DMS153 treated with DMSO at 0.1 percent for 48 hours (cell line): ENCODE measurements at regions not wholly inside any gene's neighbourhood (a gene's known extent, or its start where the extent isn't known, plus 50 kb on each side); places are given as distances from the start of the nearest gene placed in this dataset.

Experiments
- DNase-seq: peaks from one replicate; lab custom pipeline; 2025; ENCODE audit not compliant: unreplicated experiment; lab: John Stamatoyannopoulos, UW

GRCh38 chr15:91711384-91712033, 142.0 kb upstream of the SLCO3A1 start:
- DNase-seq = no peak

DNA sequence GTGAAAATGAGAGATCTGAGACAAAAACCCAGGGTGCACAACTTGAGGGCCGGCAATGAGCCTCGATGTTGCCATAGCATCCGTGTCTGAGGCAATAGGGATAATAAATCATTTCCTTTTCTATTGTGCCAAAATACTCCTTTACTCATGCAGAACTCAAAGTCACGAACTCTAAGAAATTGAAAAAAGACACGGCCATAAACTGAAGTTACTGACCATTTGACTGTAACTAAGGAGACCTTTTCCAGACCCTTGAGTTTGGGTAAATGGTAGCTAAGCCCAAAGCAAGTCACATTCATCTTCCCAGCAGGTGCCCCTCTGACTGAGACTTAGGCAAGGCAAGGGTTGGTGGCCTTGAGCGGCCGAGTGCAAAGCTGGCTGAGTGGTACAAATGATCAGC, 141.2 kb upstream of the SLCO3A1 start:
- no peak for DNase-seq

GRCh38 chr15:91716536-91716935, 137.0 kb upstream of the SLCO3A1 start:
- DNase-seq = no peak

GRCh38 chr15:91717811-91718210, 135.7 kb upstream of the SLCO3A1 start:
- DNase-seq = no peak

GRCh38 chr15:91723959-91724358, 129.5 kb upstream of the SLCO3A1 start:
- DNase-seq = no peak

DNA sequence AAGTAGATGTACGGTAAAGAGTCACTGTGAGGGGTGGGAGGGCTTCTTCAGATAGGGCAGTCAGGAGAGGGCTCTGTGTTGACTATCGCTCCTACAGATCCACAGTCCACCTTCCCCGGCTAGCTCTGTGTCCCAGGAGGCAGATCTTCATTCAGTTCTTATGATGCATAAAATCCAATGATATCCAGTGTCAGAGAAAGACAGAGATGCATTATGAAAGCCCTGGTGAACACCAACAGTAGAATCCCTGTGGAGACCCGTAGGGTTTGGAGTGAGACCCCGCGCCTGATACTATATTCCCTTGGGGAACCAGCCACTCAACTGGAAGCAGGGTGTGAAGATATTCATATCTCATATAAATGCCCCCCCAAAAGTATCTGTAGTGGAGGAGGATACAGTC, 119.8 kb upstream of the SLCO3A1 start:
- DNase-seq = no peak

GRCh38 chr15:91737151-91737818, 116.2 kb upstream of the SLCO3A1 start:
- no peak for DNase-seq

DNA sequence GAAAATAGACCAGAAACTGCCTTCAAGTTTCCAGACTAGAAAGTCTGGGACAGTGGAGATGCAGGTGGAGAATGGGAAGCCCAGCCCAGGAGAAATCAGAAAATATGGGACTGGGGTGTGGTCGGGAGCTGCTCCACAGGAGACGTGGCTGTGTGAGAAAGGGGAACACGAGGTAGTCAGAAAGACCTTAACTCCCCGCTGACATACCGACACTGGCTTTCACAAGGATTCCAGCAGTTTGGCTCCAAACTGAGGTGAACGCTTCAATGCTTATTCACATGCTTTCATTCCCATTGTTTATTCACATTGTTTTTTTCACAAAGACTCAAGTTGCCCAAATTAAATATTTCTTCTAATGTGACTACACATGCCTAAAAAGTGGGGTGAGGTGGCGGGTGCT, 111.5 kb upstream of the SLCO3A1 start:
- DNase-seq = no peak

DNA sequence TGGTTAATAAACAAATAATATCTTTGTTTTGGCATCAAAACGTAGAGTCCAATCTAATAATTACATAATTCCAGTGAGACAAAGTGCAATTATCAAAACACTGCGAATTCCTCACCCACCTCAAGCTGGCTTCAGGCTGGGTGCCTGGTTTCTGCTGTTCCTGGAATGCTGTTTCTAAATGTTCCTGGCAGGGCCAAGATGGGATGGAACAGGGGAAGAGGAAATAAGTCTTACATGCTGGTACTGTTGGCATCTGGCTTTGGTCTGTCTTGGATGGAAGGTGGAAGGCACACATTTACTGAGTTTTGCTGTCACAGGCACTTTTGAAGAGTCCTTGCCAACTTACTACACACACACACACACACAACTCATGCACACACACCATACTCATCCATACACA, 101.9 kb upstream of the SLCO3A1 start:
- DNase-seq = no peak

DNA sequence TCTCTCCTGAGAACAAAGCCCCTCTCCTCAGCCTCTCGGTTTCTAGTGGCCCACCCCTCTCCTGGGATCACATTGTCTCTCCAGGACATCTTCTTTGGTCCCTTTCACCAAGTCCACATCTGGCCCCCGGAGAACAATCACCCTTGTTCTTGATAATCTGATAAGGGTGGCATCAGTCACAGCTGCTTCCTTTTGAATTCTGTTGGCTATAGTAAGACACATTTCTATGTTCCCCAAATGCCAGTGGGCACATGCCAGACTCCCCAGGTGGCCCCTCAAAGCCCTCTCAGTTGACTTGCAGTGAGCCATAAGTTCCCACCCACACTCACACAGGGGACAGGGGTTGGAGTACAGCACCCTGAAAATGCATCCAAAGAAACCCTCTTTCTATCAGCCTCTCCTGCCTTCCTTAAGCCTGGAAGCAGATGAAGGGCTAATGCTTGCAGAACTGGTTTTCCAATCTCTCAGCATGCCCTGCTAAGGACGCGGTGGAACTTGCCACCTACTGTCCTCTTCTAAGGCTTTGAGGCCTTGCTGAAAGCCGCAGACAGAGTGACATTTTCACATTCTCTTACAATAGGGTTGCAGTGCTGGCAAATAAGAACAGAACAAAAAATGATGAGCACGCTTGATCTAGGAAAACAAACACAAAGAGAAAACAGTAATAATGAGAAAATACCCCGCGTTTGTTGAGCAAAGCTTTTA, 101.3 kb upstream of the SLCO3A1 start:
- no peak for DNase-seq

DNA sequence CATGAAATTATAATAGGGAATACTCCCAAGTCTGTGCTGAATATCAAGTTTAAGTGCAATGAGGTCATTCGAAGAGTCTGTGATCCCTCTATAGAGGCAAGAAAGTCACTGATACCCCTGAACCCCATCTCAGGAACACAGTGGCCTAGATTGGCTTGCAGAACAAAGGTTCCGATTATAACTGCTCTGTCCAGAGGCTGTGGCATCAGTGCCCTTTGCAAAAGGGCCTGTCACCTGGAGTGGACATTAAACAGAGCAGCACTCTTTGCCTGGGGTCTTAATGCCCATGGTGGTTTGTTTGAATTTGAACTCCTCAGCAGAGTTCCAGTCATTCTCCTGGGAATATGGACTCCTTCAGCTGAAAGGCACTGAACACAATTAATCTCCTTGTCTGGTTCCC, 93.9 kb upstream of the SLCO3A1 start:
- no peak for DNase-seq

DNA sequence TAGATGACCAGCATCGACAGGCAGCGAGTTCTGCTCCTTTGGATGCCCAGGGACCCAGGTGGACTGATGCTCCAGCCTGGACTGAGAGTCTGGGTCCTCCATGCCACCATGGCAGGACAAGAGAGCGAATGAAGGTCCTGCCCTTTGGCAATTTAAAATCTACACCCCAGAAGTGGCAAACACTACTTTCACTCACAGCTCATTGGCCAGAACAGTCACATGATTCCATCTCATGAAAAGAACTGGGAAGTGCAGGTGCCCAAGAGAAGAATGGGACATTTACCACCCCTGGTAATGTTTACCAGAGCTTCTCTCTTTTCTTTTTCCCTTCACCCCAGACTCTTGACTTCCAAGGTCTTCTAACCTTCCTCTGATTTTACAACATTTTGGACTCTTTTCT, 87.8 kb upstream of the SLCO3A1 start:
- DNase-seq = no peak

DNA sequence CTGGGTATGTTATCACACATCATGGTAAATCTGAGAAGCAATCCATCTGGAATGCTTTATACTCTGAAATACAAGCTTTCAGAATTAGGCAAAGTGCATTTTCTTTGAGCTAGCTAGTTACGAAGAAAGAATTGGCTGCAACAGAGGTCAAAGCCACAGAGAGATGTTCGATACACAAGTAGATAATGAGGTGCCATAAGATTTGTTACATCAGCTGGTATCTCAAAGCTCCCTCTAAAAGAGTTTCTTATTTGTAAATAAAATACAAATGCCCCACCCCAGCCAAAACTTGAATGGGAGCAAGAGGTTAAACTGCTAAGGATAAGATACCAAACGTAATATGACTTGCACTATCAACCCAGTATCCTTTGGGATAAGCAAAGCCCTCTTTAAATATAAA, 84.0 kb upstream of the SLCO3A1 start:
- DNase-seq = no peak

DNA sequence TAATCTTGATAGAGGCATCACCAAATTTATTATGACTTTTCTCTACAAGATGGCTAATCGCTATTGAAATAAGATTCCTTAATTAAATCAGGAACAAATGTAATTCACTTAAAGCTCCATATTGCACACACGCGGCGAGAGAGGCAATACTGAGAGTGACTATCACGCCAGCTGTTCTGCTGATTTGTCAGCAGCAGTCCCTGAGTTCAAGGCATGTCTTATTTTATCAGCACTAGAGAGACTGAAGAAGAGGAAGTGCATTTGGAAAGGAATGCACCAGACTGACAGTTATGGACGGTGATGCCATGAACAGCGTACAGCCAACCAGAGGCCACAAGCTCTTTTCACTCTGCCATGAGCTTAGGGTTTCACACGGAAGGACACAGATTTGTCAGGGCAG, 83.6 kb upstream of the SLCO3A1 start:
- DNase-seq = no peak

DNA sequence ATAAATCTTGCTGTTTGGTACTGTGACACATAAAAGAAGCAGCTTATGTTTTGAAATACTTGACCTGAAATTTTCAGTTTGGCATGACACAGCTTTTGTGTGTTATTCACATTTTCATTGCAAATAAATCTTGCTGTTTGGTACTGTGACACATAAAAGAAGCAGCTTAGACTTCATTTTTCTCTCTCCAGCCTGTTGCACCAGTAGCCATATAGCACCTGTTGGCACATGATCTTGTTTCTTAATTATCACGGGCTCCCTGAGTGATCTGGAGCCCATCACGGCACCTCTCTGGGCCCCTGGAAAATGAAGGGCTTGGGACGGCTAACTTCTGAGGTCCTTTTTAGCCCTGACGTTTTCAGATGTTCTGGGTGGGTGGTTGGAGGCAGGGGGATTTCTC, 77.4 kb upstream of the SLCO3A1 start:
- no peak for DNase-seq

DNA sequence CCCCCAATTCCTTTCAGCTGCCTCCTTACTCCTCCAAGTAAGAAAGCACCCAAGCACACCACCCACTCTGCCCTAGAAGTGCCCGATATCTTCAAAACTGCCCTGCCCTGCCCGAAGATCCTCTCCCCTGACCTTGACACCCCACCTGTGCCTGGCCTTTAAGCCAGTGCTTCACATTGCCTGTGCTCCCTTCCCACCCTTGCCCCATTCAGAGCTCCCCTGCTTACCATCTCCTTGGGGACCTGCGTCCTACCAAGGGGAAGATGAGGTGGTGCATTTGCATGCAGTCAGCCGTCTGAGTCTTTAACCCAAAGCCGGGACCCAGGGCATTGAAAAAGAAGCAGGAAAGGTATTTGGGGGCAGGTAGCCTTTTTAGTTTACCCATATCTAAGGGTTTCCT, 73.5 kb upstream of the SLCO3A1 start:
- DNase-seq = no peak

- DNase-seq = no peak
Observed at GRCh38 chr15:91780387-91780786, 73.1 kb upstream of the SLCO3A1 start.

DNA sequence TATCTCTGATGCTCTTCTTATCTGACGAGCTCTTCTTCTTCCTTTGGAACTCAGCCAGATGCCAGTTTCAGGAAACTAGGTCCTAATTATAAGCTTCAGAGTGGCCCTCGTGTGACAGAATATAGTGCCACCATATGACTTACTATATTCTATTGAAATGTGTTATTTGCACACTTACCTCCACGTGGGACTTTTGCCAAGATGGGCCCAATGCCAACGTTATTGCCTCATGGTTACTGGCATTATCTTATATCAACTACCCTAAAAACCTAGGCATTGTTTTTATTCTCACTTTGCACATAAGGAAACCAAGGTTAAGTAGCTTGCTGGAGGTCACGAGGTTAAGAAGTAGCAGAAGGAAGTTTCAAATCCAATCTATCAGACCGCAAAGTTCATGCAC, 71.3 kb upstream of the SLCO3A1 start:
- DNase-seq = peak; percentile 16

- no peak for DNase-seq
Observed at GRCh38 chr15:91783008-91783407, 70.5 kb upstream of the SLCO3A1 start.

- no peak for DNase-seq
Observed at GRCh38 chr15:91783451-91783850, 70.1 kb upstream of the SLCO3A1 start.

GRCh38 chr15:91784973-91785709, 68.4 kb upstream of the SLCO3A1 start:
- no peak for DNase-seq

DNA sequence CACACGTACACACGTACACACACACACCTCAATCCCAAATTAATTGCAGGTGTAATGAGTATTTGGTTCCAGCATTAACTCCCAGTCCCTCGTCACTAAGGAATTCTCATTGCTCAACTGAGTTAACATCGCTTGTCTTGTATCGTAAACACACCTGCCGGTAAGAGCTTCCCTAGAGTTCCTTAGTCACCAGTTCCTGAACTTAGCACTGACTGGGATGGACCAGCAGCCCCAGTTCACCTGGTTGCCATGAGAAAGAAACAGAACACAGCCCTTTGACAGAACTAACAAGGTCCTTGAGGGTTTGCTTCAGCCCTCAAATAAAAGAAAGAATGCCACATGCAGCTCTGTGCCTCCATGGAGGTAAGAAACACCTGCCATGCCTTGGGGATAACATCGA, 66.3 kb upstream of the SLCO3A1 start:
- DNase-seq = no peak
